Activated T-cell treated with anti-CD3 and anti-CD28 coated beads for 48 hours (primary cell): ENCODE measurements at regions not wholly inside any gene's neighbourhood (a gene's known extent, or its start where the extent isn't known, plus 50 kb on each side); places are given as distances from the start of the nearest gene placed in this dataset.

Experiments used
- DNase-seq: peaks from one replicate; pipeline ENCODE4 v3.0.0-alpha.2; 2020; ENCODE audit warnings: low read depth

GRCh38 chr21:16181018-16181417, 451.2 kb downstream of the USP25 start:
- DNase-seq: no peak

GRCh38 chr21:16185766-16186165, 456.0 kb downstream of the USP25 start:
- DNase-seq: no peak

- DNase-seq: no peak
Measured at GRCh38 chr21:16186742-16187141, 457.0 kb downstream of the USP25 start.

- DNase-seq: no peak
Measured at GRCh38 chr21:16187603-16188301, 458.0 kb downstream of the USP25 start.

- no peak for DNase-seq
Measured at GRCh38 chr21:16192902-16193301, 463.1 kb downstream of the USP25 start.

- no peak for DNase-seq
Measured at GRCh38 chr21:16193496-16194094, 463.8 kb downstream of the USP25 start.

- DNase-seq: no peak
Measured at GRCh38 chr21:16194095-16194787, 464.5 kb downstream of the USP25 start.

GRCh38 chr21:16194788-16195537, 465.2 kb downstream of the USP25 start:
- no peak for DNase-seq

- DNase-seq: no peak
Measured at GRCh38 chr21:16195538-16195910, 465.7 kb downstream of the USP25 start.

GRCh38 chr21:16196001-16196400, 466.2 kb downstream of the USP25 start:
- DNase-seq: no peak

- DNase-seq: no peak
Measured at GRCh38 chr21:16198546-16198945, 468.8 kb downstream of the USP25 start.

GRCh38 chr21:16199539-16199938, 469.8 kb downstream of the USP25 start:
- no peak for DNase-seq

GRCh38 chr21:16201718-16202117, 471.9 kb downstream of the USP25 start:
- DNase-seq: no peak

- no peak for DNase-seq
Measured at GRCh38 chr21:16205527-16205926, 475.7 kb downstream of the USP25 start.

GRCh38 chr21:16211339-16212303, 481.8 kb downstream of the USP25 start:
- DNase-seq: no peak

GRCh38 chr21:16213518-16213917, 483.7 kb downstream of the USP25 start:
- no peak for DNase-seq

GRCh38 chr21:16215193-16215592, 485.4 kb downstream of the USP25 start:
- DNase-seq: no peak

GRCh38 chr21:16215663-16216183, 485.9 kb downstream of the USP25 start:
- DNase-seq: no peak

GRCh38 chr21:16216288-16216962, 486.6 kb downstream of the USP25 start:
- no peak for DNase-seq

- DNase-seq: no peak
Measured at GRCh38 chr21:16218682-16219343, 489.0 kb downstream of the USP25 start.
